Endothelial cell of umbilical vein (primary cell): ENCODE measurements at regions not wholly inside any gene's neighbourhood (a gene's known extent, or its start where the extent isn't known, plus 50 kb on each side); places are given as distances from the start of the nearest gene placed in this dataset.

Experiments
- BruUV-seq: library from RNA; stranded (reverse); fragments of 400-500 nt; replicated peaks from 2 replicates; lab custom pipeline; 2021; lab: Mats Ljungman, UMichigan
- CTCF ChIA-PET: fragments of 300-600, 350-600 bp; sonication (Branson Sonifier 250); formaldehyde crosslinking; loops from one replicate; lab custom pipeline; 2021; ENCODE audit warnings: antibody characterized with exemption, inconsistent platforms; lab: Charles Lee
- POLR2A ChIA-PET: fragments of 300-600, 350-600 bp; sonication (Branson Sonifier 250); formaldehyde crosslinking; loops from one replicate; lab custom pipeline; 2021; ENCODE audit warnings: antibody characterized with exemption, inconsistent platforms; lab: Charles Lee
- DNase-seq: peaks from one replicate; pipeline ENCODE4 v3.0.0-alpha.2; 2011; ENCODE audit warnings: low read depth, low spot score
- FAIRE-seq: peaks from 2 replicates; lab custom pipeline; 2011; peaks lifted over from hg19 to GRCh38; lab: Jason Lieb, UNC
- H2AFZ ChIP-seq: 2 replicates; pipeline ENCODE4 v1.6.0; 2012; ENCODE audit warnings: low read depth, low read length, control low read depth, inconsistent platforms
- H3K27ac ChIP-seq: 2 replicates; pipeline ENCODE4 v1.5.1; 2011; ENCODE audit warnings: low read depth, mild to moderate bottlenecking, control low read depth, low read length, moderate library complexity; ENCODE audit not compliant: insufficient read depth
- H3K27me3 ChIP-seq, 2 experiments: 2 replicates each; pipeline versions ENCODE4 v1.6.0 to v1.6.1; 2011; ENCODE audit warnings: low read length in 2 of 2, mixed read lengths in 1 of 2; ENCODE audit not compliant: control insufficient read depth in 2 of 2, insufficient read depth in 2 of 2
- H3K36me3 ChIP-seq, 2 experiments: 2 replicates in 1 of 2; 3 replicates in 1 of 2; pipeline ENCODE4 v1.5.1; 2011; ENCODE audit warnings: low read length in 2 of 2, mild to moderate bottlenecking in 1 of 2, moderate library complexity in 1 of 2; ENCODE audit not compliant: control insufficient read depth in 2 of 2, insufficient read depth in 2 of 2; ENCODE audit errors: extremely low read depth in 1 of 2
- H3K4me1 ChIP-seq: 3 replicates; pipeline ENCODE4 v1.5.1; 2011; ENCODE audit warnings: mild to moderate bottlenecking, low read length; ENCODE audit not compliant: control insufficient read depth, insufficient read depth; ENCODE audit errors: extremely low read depth
- H3K4me2 ChIP-seq: 2 replicates; pipeline ENCODE4 v1.6.1; 2011; ENCODE audit warnings: low read length, control low read depth, mixed read lengths; ENCODE audit not compliant: insufficient read depth
- H3K4me3 ChIP-seq, 3 experiments: fragments of 200-600 bp in 1 of 3; sonication (generic), shearing (Covaris generic) in 1 of 3; replicated peaks in 1 of 3; 2 replicates each; pipeline ENCODE4 v1.5.1; 2011 to 2016; ENCODE audit warnings: control low read depth in 3 of 3, low read length in 3 of 3, mild to moderate bottlenecking in 2 of 3, inconsistent platforms in 1 of 3, low read depth in 1 of 3, moderate library complexity in 1 of 3; ENCODE audit not compliant: insufficient read depth in 1 of 3
- H3K79me2 ChIP-seq: 2 replicates; pipeline ENCODE4 v1.6.0; 2012; ENCODE audit warnings: low read length, inconsistent platforms; ENCODE audit not compliant: control insufficient read depth, insufficient read depth
- H3K9ac ChIP-seq: replicated peaks from 2 replicates; pipeline ENCODE3; 2011; ENCODE audit warnings: low read length, control low read depth; ENCODE audit not compliant: insufficient read depth; ENCODE audit errors: extremely low read depth
- H3K9me1 ChIP-seq: replicated peaks from 3 replicates; pipeline ENCODE4 v1.6.0; 2011; ENCODE audit warnings: mild to moderate bottlenecking, low read length; ENCODE audit not compliant: control insufficient read depth, insufficient read depth; ENCODE audit errors: extremely low read depth
- H3K9me3 ChIP-seq: replicated peaks from 2 replicates; pipeline ENCODE4 v1.5.1; 2012; ENCODE audit warnings: low read length, inconsistent platforms; ENCODE audit not compliant: control insufficient read depth, insufficient read depth
- H4K20me1 ChIP-seq: replicated peaks from 2 replicates; pipeline ENCODE3; 2011; ENCODE audit warnings: mild to moderate bottlenecking, low read length; ENCODE audit not compliant: control insufficient read depth, insufficient read depth; ENCODE audit errors: extremely low read depth
- CTCF ChIP-seq, 2 donors: IDR thresholded peaks; 1 replicate in 1 of 2; 2 replicates in 1 of 2; pipeline ENCODE4 v1.5.1; 2011; ENCODE audit warnings: low read length in 2 of 2, mild to moderate bottlenecking in 2 of 2, moderate library complexity in 2 of 2, control low read depth in 1 of 2, inconsistent platforms in 1 of 2, low read depth in 1 of 2; ENCODE audit not compliant: insufficient read depth in 1 of 2; ENCODE audit errors: extremely low read depth in 1 of 2
- EZH2 ChIP-seq: IDR thresholded peaks from 2 replicates; pipeline ENCODE4 v1.6.1; 2012; ENCODE audit warnings: borderline replicate concordance, low read depth, mild to moderate bottlenecking, moderate library complexity, low read length, inconsistent platforms; ENCODE audit not compliant: severe bottlenecking
- FOS ChIP-seq: IDR thresholded peaks from 2 replicates; pipeline ENCODE4 v1.6.1; 2011; ENCODE audit warnings: mild to moderate bottlenecking, low read length, moderate library complexity, borderline replicate concordance; ENCODE audit not compliant: insufficient read depth
- GATA2 ChIP-seq: IDR thresholded peaks from 2 replicates; pipeline ENCODE4 v1.7.0; 2011; ENCODE audit warnings: low read depth, mild to moderate bottlenecking, moderate library complexity, mixed read lengths, low read length; ENCODE audit not compliant: insufficient read length, insufficient read depth
- JUN ChIP-seq: IDR thresholded peaks from 2 replicates; pipeline ENCODE4 v1.6.1; 2011; ENCODE audit warnings: borderline replicate concordance, low read depth; ENCODE audit not compliant: insufficient read length, insufficient read depth
- MAX ChIP-seq: IDR thresholded peaks from 2 replicates; pipeline ENCODE4 v1.6.1; 2011; ENCODE audit not compliant: insufficient read depth, insufficient read length
- MYC ChIP-seq: IDR thresholded peaks from one replicate; pipeline ENCODE4 v1.6.1; 2011; ENCODE audit warnings: mild to moderate bottlenecking, low read depth, low read length
- POLR2A ChIP-seq: IDR thresholded peaks from 2 replicates; pipeline ENCODE4 v1.6.1; 2012; ENCODE audit warnings: low read depth, mild to moderate bottlenecking, control low read depth, low read length
- POLR2AphosphoS5 ChIP-seq: IDR thresholded peaks from 2 replicates; pipeline ENCODE4 v1.6.1; 2012; ENCODE audit warnings: low read depth, mild to moderate bottlenecking, control low read depth, low read length, moderate library complexity; ENCODE audit not compliant: insufficient read depth
- dilution Hi-C: fragments of 300-500 bp; cut with MboI; formaldehyde crosslinking; loops from one replicate; pipeline ENCODE4 v1.15.0; 2019; ENCODE audit warnings: low sequenced_read_pairs; ENCODE audit not compliant: extremely low pct_ligation_motif_present
- intact Hi-C: fragments of 100-400 bp; cut with micrococcal nuclease; formaldehyde crosslinking; loops from one replicate; pipeline ENCODE4 v1.10.0; 2022

GRCh38 chr10:69747179-69747578 is 54.5 kb upstream of the COL13A1 start:
- intact Hi-C loops (no loop called here), dilution Hi-C loops (no loop called here)
- CTCF ChIA-PET, result no interaction called here
- Histone ChIP-seq H3K27ac (no peak overlapping the region), H3K36me3 (no peaks in the 10 kb centered on the region), H3K9ac (no peak overlapping the region), H3K9me1 (no peaks in the 10 kb centered on the region), H4K20me1 (no peaks in the 10 kb centered on the region), H3K4me3 (no peak overlapping the region), H3K4me2 (no peak overlapping the region), H2AFZ (no peak overlapping the region), H3K4me1 (no peaks in the 10 kb centered on the region), H3K9me3 (no peaks in the 10 kb centered on the region), H3K79me2 (no peaks in the 10 kb centered on the region), H3K27me3 (peaks cover 20 to 26% of the 10 kb centered on the region in 2 experiments)
- TF ChIP-seq POLR2AphosphoS5 (no peak), GATA2 (no peak), EZH2 (no peak), MYC (no peak), FOS (no peak), CTCF (IDR thresholded peaks at IDR 0.05; ENCODE audit: extremely low read depth in 1 of 2, insufficient read depth in 1 of 2, low read depth in 1 of 2, low read length in 2 of 2) (no peak), JUN (no peak), MAX (no peak), POLR2A (no peak)
- POLR2A ChIA-PET, result no interaction called here
- BruUV-seq, result no TSS peak
- FAIRE-seq, result no peak
- DNase-seq, result no peak
